ENCODE measurements at regions not wholly inside any gene's neighbourhood (a gene's known extent, or its start where the extent isn't known, plus 50 kb on each side); places are given as distances from the start of the nearest gene placed in this dataset.

GRCh38 chr4:124947622-124948265, 235.2 kb upstream of the ANKRD50 start:
- H3K4me2 ChIP-seq (ENCODE audit: insufficient read depth, low read length) = no peak overlapping the region
- ChIA-PET CTCF (ENCODE audit: low intra/inter-chr PET ratio) (no interaction called here), POLR2A (no interaction called here)
- H3K9me3 ChIP-seq (replicated peaks; ENCODE audit: control insufficient read depth, insufficient read depth, low read depth, low read length) = no peaks in the 10 kb centered on the region
- H4K20me1 ChIP-seq (replicated peaks; ENCODE audit: control insufficient read depth, insufficient read depth, low read length) = no peaks in the 10 kb centered on the region
- no peak overlapping the region for H3K27ac ChIP-seq (ENCODE audit: extremely low read depth, low read depth, low read length)
- H3K9me1 ChIP-seq (ENCODE audit: control insufficient read depth, insufficient read depth, low read length) = no peaks in the 10 kb centered on the region
- H2AFZ ChIP-seq (ENCODE audit: low read depth, low read length) = no peak overlapping the region
- 0% methylated on average over 3 of the region's 3 CpGs for WGBS (ENCODE audit: insufficient coverage, low coverage, missing lambda C conversion rate)
- ATAC-seq = no peak
- intact Hi-C loops (cut with micrococcal nuclease) (no loop called here), in situ Hi-C loops (cut with MboI) (no loop called here)
- no peaks in the 10 kb centered on the region for H3K36me3 ChIP-seq (ENCODE audit: control insufficient read depth, insufficient read depth, low read length)
- no peak overlapping the region for H3K4me3 ChIP-seq
- no peak overlapping the region for H3K9ac ChIP-seq (ENCODE audit: insufficient read depth in 1 of 2, low read depth in 2 of 2, low read length in 2 of 2)
- DNase-seq (ENCODE audit: extremely low read depth in 1 of 4, low spot score in 3 of 4) = no peak
- H3K79me2 ChIP-seq (ENCODE audit: control insufficient read depth, insufficient read depth, low read length) = no peaks in the 10 kb centered on the region
- FAIRE-seq = no peak
- no peaks in the 10 kb centered on the region for H3K4me1 ChIP-seq (replicated peaks in 1 of 2; ENCODE audit: control insufficient read depth in 2 of 2, insufficient read depth in 2 of 2, low read length in 2 of 2)
- BruUV-seq (replicated peaks) = no TSS peak
- no peaks in the 10 kb centered on the region for H3K27me3 ChIP-seq (ENCODE audit: control insufficient read depth in 2 of 2, insufficient read depth in 2 of 2, low read length in 2 of 2)
- TF ChIP-seq DLX4 (CRISPR knock-in tag; IDR thresholded peaks at IDR 0.05) (no peak), ATF7 (IDR thresholded peaks at IDR 0.05) (no peak), ZC3H11A (IDR thresholded peaks at IDR 0.05; ENCODE audit: low read depth, low read length) (no peak), SUPT5H (IDR thresholded peaks at IDR 0.05) (no peak), FOXO4 (CRISPR knock-in tag; IDR thresholded peaks at IDR 0.05) (no peak), ZZZ3 (IDR thresholded peaks at IDR 0.05) (no peak), USF2 (CRISPR knock-in tag; IDR thresholded peaks at IDR 0.05) (no peak), GTF2B (IDR thresholded peaks at IDR 0.05; ENCODE audit: extremely low read depth, insufficient read length) (no peak), SRF (CRISPR knock-in tag; IDR thresholded peaks at IDR 0.05) (no peak), NONO (IDR thresholded peaks at IDR 0.05; ENCODE audit: low read depth in 2 of 2, low read length in 1 of 2) (no peak), ELF1 (tag; IDR thresholded peaks at IDR 0.05) (no peak), LARP7 (IDR thresholded peaks at IDR 0.05) (no peak), STAG1 (CRISPR knock-in tag; IDR thresholded peaks at IDR 0.05; ENCODE audit: borderline replicate concordance) (no peak), COPS2 (conservative IDR thresholded peaks at IDR 0.05) (no peak), MECOM (CRISPR knock-in tag; IDR thresholded peaks at IDR 0.05) (no peak), ZNF696 (CRISPR knock-in tag; conservative IDR thresholded peaks at IDR 0.05) (no peak), CSDE1 (IDR thresholded peaks at IDR 0.05) (no peak)
- TF ChIP-seq, protein P1, sequence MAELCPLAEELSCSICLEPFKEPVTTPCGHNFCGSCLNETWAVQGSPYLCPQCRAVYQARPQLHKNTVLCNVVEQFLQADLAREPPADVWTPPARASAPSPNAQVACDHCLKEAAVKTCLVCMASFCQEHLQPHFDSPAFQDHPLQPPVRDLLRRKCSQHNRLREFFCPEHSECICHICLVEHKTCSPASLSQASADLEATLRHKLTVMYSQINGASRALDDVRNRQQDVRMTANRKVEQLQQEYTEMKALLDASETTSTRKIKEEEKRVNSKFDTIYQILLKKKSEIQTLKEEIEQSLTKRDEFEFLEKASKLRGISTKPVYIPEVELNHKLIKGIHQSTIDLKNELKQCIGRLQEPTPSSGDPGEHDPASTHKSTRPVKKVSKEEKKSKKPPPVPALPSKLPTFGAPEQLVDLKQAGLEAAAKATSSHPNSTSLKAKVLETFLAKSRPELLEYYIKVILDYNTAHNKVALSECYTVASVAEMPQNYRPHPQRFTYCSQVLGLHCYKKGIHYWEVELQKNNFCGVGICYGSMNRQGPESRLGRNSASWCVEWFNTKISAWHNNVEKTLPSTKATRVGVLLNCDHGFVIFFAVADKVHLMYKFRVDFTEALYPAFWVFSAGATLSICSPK (IDR thresholded peaks at IDR 0.05; ENCODE audit: borderline replicate concordance) = no peak
- TF ChIP-seq, protein P2, sequence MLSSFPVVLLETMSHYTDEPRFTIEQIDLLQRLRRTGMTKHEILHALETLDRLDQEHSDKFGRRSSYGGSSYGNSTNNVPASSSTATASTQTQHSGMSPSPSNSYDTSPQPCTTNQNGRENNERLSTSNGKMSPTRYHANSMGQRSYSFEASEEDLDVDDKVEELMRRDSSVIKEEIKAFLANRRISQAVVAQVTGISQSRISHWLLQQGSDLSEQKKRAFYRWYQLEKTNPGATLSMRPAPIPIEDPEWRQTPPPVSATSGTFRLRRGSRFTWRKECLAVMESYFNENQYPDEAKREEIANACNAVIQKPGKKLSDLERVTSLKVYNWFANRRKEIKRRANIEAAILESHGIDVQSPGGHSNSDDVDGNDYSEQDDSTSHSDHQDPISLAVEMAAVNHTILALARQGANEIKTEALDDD (IDR thresholded peaks at IDR 0.05) = no peak
